ENCODE measurements at regions not wholly inside any gene's neighbourhood (a gene's known extent, or its start where the extent isn't known, plus 50 kb on each side); places are given as distances from the start of the nearest gene placed in this dataset.

DNA sequence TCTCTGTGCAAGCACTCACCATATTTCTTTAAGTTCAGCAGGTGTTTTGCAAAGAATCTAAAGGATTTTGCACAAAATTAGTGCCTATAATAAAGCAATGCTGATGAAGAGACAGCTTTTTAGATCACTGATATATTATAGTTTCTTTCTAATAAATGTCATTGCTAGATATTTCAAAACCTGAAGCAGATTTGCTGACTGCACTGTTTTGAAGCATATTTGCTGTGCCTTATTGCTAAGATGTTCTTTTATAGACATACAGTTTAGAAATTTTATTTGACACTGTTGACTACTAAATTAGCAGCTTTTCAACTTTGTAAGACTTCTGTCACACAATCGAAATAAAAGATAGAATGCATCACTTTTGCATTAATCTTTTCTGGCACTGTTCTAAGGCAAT lies 620.9 kb upstream of the CELF4 start:
- TF ChIP-seq POLR2A (IDR thresholded peaks at IDR 0.05): no peak
- TF ChIP-seq CTCF (IDR thresholded peaks at IDR 0.05): no peak
- no peak for TF ChIP-seq EP300 (IDR thresholded peaks at IDR 0.05)

Measured in ovary (tissue), 3 donors.